ENCODE measurements at regions not wholly inside any gene's neighbourhood (a gene's known extent, or its start where the extent isn't known, plus 50 kb on each side); places are given as distances from the start of the nearest gene placed in this dataset.

GRCh38 chr9:126239515-126239914, 87.1 kb upstream of the MVB12B start:
- Histone ChIP-seq H3K4me2 (no peak overlapping the region), H3K79me2 (replicated peaks; ENCODE audit: insufficient read depth) (no peaks in the 10 kb centered on the region), H3K9me2 (ENCODE audit: insufficient read depth) (no peaks in the 10 kb centered on the region), H3K27ac (ENCODE audit: low read depth) (no peak overlapping the region), H3K27me3 (ENCODE audit: insufficient read depth) (no peaks in the 10 kb centered on the region), H4K20me1 (replicated peaks; ENCODE audit: insufficient read depth) (no peaks in the 10 kb centered on the region), H3K4me1 (ENCODE audit: insufficient read depth) (no peaks in the 10 kb centered on the region), H2AFZ (no peak overlapping the region), H3K36me3 (ENCODE audit: insufficient read depth) (no peaks in the 10 kb centered on the region), H3F3A (replicated peaks; ENCODE audit: low read depth) (no peaks in the 10 kb centered on the region), H3K4me3 (no peak overlapping the region)
- ATAC-seq (no peak), DNase-seq (ENCODE audit: low spot score) (no peak)
- Mint-ChIP-seq H3K36me3 (ENCODE audit: low read depth) (no peaks in the 10 kb centered on the region), H3K4me1 (no peaks in the 10 kb centered on the region; the same call in 2 of the 3 replicates), H3K4me3 (no peak overlapping the region), H3K27ac (no peak overlapping the region), H3K27me3 (ENCODE audit: insufficient read depth, low read depth, poor library complexity) (peaks cover 2% of the 10 kb centered on the region), H3K9me3 (no peaks in the 10 kb centered on the region; the same call in 2 of the 3 replicates)
- no peak for TF ChIP-seq NANOG (IDR thresholded peaks at IDR 0.05; ENCODE audit: borderline replicate concordance)
- no peak for TF ChIP-seq ZNF331 (CRISPR knock-in tag; IDR thresholded peaks at IDR 0.05; ENCODE audit: low read depth)
- no peak for TF ChIP-seq ETS1 (IDR thresholded peaks at IDR 0.05)
- TF ChIP-seq ZNF462 (CRISPR knock-in tag; IDR thresholded peaks at IDR 0.05) = no peak
- TF ChIP-seq EZH2phosphoT487 (IDR thresholded peaks at IDR 0.05; ENCODE audit: unreplicated experiment) = no peak
- TF ChIP-seq, protein P1, sequence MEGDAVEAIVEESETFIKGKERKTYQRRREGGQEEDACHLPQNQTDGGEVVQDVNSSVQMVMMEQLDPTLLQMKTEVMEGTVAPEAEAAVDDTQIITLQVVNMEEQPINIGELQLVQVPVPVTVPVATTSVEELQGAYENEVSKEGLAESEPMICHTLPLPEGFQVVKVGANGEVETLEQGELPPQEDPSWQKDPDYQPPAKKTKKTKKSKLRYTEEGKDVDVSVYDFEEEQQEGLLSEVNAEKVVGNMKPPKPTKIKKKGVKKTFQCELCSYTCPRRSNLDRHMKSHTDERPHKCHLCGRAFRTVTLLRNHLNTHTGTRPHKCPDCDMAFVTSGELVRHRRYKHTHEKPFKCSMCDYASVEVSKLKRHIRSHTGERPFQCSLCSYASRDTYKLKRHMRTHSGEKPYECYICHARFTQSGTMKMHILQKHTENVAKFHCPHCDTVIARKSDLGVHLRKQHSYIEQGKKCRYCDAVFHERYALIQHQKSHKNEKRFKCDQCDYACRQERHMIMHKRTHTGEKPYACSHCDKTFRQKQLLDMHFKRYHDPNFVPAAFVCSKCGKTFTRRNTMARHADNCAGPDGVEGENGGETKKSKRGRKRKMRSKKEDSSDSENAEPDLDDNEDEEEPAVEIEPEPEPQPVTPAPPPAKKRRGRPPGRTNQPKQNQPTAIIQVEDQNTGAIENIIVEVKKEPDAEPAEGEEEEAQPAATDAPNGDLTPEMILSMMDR (conservative IDR thresholded peaks at IDR 0.05; ENCODE audit: low read depth in 2 of 2) = no peak
- TF ChIP-seq POLR2AphosphoS5 (IDR thresholded peaks at IDR 0.05; ENCODE audit: low read depth) = no peak
- TF ChIP-seq EZH2 (IDR thresholded peaks at IDR 0.05; ENCODE audit: low read depth, unreplicated experiment) = no peak
- TF ChIP-seq REST (IDR thresholded peaks at IDR 0.05; ENCODE audit: unreplicated experiment) = no peak
- no peak for TF ChIP-seq ZNF114 (CRISPR knock-in tag; IDR thresholded peaks at IDR 0.05)
- TF ChIP-seq CREB1 (CRISPR knock-in tag; IDR thresholded peaks at IDR 0.05; ENCODE audit: low read depth) = no peak
- TF ChIP-seq STAT1 (IDR thresholded peaks at IDR 0.05; ENCODE audit: unreplicated experiment) = no peak
- TF ChIP-seq JUNB (IDR thresholded peaks at IDR 0.05; ENCODE audit: unreplicated experiment) = no peak

All from GM23338 (cell line).